Amniotic stem cell (primary cell): ENCODE measurements at regions not wholly inside any gene's neighbourhood (a gene's known extent, or its start where the extent isn't known, plus 50 kb on each side); places are given as distances from the start of the nearest gene placed in this dataset.

Experiments
- DNase-seq: peaks from one replicate; lab custom pipeline; 2025; lab: John Stamatoyannopoulos, UW

DNA sequence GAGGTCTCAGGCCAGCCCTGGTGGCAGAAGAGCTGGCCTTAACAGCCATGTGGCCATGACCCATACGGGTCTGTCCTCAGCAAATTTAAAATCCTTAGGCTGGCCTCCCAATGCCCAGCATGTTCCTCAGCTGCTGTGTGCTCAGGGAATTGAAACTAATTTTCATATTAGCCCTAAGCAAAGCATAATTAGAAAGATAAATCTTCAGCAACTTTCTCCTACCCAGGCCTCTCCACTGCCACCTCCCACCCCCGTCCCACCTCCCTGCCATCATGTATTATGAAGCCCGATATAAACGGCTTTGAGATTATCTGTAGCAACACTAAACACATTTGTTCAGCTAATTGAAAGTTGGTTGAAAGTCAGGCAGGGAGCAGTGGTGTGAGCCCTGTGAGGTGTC, 178.8 kb upstream of the NTM start:
- no peak for DNase-seq

DNA sequence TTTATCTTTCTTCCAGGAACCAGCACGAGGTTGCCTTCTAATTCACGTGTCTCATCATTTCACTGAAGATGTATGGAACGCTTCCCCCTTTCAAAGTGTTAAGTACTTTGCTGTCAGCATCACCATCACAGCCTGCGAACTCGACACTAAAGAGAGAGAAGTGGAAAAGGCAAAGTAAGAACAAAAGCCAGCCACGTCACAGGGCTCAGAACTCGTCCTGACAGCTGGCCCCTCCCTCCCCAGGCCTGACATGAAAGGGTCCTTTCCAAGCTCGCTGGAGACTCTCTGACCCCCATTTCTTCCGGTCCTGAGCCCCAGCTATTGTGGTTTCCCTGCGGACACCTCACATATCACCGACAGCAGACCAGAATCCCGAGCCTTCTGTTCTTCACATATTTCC, 177.8 kb upstream of the NTM start:
- no peak for DNase-seq

DNA sequence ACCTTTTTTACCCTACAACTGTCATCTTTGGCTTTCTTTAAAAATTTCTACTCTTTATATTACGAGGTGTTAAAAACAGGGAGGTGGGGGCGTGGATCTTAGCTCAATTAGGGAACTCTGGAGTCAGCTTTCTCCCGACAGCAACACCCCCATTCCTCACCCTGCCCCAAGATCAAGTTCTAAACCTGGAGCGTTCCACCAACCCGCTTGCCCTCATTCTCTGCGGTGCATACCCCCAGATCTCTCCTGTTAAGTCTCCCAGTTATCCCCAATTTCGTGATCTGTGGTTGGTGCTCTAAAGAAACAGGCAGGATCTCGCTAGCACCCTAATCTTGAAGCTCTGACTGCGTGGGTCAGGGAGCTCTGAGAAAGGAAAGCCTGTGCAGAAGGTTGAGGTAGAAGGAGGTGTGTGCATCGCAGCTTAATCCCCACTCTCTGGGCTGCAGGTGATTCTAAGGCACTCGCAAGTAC, 177.3 kb upstream of the NTM start:
- no peak for DNase-seq

DNA sequence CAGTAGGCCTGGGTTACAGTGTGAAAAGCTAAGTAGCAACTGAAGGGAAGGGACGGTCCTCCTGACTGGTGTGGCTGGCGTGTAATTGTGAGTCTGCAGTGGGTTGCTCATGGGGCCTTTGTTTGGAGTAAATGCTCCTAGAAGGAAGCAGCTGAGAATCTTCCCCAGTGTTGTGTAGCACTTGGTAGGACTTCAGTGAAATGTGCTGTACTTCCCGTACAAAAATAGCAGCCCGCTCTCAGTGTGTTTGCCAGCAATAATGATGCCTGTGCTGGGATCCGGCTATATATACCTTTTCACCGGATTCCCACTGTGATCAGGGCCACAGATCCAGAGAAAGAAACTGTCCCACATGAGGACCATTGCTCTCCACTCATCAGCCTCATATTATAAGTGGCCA, 175.7 kb upstream of the NTM start:
- DNase-seq = no peak

DNA sequence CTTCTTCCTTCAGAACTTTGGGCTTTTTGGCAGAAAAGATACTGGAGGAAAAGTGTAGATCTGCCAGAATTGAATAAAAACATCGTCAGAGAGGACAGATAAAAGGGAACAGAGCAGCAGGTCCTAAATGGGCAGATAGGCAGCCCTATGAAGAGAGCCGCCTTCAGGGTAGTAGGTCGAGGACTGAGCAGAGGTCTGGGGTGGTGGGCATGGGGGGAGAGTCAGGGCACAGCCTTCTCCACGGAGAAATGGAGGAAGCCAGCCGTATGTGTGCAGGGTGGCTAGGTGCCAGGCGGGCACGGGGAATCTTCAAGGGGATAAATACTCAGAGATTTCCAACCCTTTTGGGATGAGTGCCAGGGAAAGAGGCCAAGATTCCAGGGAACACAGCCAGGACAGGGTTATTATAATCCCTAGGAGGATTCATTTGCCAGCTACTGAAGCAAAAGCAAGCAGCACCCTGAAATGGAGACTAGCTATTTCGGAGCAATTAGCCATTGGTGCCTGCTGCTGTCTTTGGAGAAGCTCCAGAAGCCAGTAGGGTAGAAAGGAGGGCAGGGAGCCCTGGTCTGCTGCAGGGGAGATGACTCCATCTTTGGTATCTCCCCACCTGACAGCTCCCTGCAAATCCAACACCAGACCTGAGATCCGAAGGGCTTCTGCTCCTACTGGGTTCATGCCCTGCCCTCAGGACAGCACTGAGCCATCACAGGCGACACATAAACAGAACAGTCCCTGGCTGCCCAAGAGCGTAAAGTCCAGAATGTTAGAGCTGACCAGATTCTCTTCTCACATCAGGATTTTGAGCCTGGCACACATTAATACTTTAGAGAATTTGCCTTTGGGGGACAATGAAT, 174.5 kb upstream of the NTM start:
- DNase-seq = no peak

DNA sequence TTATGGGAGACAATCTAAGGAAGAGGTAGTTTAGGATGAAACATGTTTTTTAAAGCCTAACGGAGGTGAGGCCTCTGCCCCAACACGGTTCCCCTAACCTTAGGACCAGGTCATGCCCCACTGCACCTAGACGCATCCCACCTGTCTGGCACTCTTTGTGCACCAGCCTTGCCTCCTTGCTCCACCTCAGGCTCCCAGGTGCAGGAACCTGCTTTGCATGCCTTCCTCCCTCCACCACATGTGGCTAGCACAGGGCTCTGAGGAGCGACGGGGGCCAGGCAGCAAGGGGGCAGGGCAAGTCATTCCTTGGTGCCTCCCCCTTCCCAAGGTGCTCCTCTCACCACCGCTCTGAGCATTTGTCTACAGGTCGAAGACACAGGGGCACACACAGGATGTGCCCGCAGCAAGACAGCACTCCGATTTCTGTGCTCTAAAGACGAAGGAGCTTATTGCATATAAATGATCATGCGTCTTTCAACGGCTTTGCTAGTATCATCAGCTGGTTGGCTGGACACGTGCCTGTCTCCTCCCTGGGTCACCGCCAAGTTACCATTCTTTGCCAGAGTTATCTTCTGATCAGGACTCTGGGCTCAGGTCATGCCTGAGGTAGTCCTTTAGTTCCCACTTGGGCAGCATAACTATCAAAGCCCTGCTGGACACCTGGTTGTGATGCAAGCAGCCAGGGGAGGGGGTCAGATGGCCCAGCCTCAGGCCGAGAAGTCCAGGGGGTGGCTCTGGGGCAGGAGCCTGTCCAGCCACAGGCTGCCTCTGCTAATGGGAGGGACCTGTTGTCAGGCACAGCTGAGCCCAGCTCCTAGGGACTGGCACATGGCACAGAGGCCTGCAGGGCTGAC, 172.0 kb upstream of the NTM start:
- no peak for DNase-seq

DNA sequence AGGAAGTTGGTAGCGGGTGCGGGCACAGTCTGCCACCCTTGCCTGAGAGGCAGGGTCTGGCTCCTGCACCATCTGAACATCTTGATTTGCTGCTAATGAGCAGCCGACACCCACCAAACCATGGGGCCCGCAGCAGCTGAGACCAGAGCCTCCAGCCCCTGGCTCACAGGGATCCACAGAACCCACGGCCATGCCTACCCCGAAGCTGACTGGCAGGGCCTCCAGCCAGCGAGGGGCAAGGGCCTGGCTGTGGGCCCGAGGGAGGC, 171.5 kb upstream of the NTM start:
- DNase-seq = no peak

DNA sequence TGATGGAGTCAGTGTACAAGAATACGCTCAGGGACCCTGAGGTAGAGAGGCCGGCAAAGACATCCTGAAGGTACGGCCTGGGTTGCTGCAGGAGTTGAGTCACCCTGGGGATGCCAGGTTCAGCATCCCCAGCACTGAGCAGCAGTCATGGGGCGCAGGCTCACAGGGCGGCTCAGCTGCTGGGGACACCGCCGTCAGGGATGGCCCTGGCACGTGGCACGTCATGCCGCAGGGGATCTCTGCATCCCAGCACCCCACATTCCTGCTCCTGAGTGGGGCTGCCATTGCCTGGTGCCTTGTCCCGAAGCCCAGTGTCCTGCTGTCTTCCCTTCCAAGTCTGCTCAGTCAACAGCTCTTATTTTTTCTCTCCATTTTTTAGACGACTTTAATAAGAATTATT, 168.7 kb upstream of the NTM start:
- DNase-seq = no peak

DNA sequence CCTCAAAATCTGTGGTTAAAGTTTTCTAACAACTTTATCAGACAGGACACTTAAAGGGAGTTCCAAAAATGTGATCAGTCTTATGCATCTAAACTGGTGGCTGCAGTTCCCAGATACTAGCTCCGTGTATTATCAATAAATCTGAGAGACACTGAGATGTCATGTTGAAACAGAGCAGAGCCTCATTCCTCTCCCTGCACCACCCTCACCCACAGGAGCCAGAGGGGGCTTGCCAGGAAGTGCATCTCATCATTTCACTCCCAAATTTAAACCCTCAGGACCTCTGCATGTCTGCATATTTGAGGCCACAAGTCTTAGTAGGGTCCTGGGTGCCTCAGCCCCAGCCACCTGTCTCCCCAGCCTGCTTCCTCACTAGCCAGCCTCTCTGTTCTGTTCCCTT, 167.4 kb upstream of the NTM start:
- no peak for DNase-seq

DNA sequence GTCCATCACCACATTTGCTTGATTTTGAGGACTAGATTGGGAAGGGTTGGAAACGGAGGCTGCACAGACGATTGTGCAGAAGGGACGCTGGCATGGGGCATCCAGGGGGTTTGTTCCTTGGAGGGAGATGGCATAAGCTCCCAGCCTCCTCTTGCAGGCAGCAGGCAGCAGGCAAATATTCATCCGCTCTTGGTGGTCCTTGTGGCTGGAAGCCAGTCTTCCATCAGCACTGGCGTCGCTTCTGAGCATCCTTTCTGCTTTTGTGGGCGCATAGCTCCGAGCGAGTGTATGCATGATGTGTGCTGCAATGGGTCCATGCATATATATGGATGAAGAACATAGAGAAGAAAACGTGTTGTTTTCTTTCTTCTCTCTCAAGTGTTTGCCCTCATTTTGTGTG, 166.1 kb upstream of the NTM start:
- no peak for DNase-seq

DNA sequence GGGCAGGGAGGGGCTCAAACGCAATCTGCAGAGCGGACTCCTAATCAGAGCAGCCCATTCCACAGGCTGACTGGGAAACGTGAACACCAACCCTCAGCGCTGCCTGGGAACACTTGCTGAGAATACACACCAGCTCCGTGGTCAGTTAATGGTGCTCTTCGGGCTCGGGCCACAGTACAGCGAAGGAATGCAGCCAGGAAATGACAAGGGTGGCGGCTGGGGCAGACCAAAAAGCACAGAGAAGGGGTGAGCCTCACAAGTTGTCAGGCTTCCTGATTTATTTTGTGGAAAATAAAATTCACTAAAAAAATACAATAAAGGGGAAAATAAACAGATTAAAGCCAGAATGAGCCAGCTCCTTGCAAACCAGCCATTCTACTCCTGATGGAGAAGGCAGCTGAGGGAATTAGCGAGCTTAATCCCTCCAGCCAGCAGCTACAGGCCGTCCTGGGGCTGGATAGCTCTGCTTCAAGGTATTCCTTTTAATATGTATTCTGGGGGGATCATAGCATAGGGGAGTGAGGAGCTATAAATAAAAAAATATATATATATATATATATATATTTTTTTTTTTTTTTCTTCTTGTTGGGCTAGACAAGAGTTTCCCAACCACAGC, 165.5 kb upstream of the NTM start:
- DNase-seq = no peak

DNA sequence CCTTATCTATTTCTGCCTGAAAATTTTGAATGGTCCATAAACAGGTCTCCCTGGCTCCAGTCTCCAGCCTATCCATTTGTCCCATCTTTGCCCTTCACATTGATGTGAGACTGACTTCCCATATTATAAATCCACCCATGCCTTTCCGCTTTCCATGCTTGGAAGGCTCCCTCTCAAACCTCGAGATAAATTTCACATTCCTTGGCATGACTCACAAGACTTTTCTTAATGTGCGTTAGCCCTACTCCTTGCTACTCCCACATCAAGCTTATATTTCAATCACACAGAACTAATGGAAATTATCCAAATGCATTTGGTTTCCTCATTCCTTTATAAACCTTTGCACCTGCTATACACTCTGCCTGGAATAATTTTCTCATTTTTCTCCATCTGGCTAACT, 163.7 kb upstream of the NTM start:
- no peak for DNase-seq

DNA sequence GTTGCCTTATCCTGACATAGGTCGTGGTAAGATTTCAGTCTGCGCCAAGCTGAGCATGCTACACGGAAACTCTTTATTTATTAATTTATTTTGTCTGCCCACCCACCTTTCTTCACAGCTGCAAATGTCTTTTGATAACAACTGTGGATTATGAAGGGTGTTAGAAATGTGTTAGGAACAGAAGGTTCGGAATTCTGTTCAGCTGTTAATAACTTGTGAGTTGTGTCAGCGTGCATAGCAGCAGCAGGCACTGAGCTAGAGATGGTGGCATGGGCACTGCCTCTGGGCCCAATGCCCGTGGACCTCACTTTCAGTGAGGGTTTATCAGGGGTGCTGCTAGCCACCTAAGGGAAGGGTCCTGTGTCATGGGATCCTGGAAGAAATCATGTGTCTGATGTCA, 162.5 kb upstream of the NTM start:
- DNase-seq = no peak

DNA sequence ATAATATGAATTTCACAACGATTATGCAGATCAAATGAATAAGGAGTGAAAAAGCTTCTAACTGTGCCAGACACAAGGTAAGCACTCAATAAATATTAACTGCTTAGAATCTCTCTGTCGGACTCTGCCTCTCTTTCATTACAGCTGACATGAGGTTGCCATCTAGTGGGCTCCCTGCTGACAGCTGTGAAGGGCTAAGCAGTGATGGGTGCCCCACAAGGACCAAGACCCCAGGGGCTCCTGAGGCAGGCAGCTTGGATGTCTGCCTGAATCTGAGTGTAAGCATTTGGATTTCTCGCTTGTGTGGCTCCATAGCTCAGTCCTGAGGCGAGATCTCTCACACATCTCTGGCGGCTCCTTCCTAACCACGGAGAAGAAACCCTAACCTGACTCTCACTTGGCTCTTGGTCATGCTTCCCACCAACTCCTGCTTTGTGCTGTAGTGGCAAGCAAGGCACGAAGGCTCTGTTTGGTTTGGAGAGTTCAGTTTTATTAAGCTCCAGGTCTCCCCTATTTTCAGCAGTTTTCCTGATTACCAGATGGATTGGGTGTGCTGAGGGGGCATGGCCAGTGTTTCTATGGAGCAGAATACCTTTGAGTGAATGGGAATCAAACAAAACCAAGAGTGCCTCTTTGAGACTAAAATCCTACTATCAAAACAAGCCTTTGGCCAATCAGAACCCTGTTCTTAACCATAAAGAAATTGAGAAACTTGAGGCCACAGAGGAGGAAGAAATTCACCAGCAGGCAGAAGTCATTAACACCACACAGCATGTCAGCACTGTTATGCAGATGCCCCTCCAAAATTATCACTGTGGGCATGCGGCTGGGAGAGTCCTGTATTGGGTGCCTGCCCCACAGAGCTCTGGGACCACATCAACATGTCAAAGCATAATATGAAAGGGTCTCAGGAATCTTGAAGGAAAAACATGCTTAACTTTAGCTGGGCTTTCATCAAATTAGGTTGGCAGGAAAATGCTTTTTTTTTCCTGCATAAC, 152.8 kb upstream of the NTM start:
- DNase-seq = no peak

DNA sequence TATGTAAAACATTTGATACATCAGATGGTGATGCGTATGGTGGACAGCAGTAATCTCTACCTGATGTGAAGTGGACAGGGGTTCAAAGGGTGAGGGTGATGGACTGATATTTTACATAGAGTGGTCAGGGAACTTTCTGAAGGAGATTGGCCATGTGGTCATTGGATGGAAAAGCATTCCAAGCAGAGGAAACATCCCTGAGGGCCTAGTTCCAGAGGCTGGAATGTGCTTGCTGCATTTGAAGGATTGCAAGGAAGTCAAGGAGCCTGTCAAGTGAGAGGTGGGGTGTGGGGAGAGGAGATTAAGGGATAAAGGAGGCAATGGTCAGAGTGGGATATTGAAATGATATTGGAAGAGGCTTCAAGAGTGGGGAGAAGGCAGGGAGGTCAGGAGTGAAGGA, 151.9 kb upstream of the NTM start:
- no peak for DNase-seq

DNA sequence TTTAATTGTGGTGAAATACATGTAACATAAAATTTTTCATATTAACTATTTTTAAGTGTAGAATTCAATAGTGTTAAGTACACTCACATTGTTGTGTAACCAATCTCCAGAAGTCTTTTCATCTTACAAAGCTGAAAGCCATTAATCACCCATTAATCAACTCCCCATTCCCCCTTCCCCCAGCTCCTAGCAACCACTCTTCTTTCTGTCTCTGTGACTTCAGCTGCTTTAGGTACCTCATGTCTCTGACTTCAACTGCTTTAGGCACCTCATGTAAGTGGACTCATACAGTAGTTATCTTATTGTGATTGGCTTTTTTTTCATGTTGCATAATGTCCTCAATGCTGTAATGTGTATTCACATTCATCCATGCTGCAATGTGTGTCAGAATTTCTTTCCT, 150.8 kb upstream of the NTM start:
- DNase-seq = no peak

DNA sequence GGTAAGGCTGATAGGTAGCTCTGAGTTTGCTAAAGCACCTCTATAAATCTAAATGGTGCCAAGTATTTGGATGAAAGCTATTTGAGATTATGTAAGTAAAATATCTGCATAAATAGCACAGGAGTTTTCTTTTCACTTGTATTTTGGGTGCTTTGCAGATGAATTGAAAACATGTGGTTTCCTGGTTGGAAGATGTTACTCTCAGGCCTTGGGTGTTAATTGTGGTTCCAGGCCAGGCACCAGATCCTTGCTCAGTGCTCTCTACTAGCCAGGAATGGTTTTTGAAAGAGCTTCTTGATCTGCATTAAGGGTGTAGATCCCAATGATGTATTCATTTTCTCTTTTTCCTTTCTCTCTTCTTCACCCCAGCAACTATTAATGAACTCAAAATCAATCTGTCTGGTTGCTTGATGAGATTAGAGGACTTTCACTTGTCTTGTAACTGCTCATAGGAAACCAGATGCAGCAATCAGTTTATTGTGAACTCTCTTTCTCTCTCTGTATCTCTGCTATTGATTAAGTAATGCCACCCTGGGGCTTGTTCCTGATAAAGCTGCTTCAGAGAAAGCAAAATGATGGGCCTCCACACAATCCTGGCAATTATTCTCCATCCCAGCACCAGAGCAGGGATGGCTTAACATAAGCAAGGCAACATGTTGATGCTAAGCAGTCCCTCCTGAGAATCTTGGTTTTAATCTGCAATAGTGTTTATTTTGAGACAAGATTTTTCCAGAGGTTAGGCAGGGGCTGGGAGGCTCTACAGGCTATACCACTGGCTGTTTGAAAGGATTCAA, 147.0 kb upstream of the NTM start:
- no peak for DNase-seq

DNA sequence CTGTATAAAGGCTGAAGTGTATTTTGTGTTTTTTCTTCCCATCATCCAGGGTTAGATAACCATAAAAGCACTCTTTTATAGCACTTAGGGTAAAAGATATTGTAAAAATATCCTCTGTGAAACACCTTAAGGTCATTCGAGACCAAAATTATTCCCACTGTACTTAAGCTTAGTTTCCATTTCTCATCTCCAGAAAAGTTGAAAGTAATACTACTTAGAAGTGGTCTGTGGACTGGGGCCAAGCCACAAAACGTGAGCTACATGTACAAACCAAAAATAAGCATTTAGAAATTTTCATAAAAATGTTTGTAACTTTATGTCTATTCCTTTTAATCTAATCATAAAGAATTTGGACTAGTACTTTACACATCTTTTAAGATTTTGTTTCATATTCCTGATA, 142.0 kb upstream of the NTM start:
- DNase-seq = no peak

DNA sequence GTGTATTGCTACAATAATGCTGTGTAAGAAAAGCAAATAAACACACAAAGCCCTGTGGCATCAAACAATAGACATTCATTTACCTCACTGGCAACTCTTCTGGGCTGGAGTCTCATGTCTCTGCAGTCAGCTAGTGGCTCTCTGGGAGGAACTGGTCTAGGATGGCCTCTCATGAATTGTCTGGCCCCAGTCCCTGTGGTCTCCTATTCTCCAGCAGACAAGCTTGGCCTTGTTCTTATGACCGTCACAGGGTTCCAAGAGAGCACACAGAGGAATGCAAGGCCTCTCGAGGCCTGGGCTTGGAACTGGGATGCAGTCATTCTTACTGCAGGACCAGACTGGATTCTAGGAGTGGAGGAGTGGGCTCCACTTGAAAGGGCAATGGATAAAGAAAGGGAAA, 141.2 kb upstream of the NTM start:
- DNase-seq = no peak

DNA sequence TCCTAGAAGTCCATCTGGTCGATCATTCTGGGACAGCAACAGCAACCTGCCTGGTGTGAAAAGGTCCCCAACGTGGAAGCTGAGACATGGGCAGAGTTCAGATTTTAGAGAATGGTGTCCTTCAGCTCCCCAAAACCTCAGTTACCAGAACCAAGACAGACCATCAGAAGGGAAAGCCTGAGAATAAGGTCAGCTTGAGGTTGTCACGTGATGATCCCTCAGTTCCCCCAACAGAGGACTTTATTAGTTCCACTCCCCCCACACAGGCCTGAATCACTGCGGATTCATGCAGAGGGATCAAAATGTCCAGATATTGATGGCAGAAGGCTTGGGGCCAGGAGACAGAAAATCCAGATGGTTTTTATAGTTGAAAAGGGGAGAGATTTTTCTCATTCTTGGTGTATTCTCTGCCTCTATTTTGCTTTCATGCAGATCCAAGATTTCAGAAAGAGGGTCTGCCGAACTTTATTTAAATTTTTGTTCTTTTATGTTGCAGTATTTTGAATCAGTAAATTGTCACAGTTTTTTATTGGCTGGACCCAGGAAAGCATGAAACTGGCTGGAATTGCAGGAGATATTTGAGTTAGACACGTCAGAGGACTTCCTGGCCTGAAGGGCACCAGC, 139.0 kb upstream of the NTM start:
- no peak for DNase-seq

DNA sequence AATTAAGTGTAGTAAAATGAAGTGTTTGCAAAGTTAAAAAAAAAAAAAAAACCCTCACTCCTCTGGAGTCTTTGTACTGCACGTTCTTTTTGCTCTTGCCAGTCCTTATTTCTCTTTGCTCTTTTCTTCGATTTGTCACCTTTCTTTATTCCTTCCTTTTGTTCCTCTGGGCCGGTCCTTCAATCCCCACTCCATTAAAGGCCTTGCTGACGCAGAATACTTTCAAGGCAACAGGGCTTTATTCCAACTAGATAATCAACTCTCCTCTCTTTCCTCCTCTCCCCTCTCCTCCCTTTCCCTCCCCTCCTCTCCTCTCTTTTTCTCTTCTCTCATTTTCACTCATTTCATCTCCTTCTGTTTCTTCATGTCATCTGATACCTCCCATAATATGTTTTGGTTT, 138.2 kb upstream of the NTM start:
- DNase-seq = no peak
